HFFc6 (cell line): ENCODE measurements at regions not wholly inside any gene's neighbourhood (a gene's known extent, or its start where the extent isn't known, plus 50 kb on each side); places are given as distances from the start of the nearest gene placed in this dataset.

ENCODE experiments used
- DNase-seq: peaks from one replicate; pipeline ENCODE4 v3.0.0-alpha.2; 2018
- H3K27ac Mint-ChIP-seq: 2 replicates; pipeline ENCODE4 v1.8.0; 2020; ENCODE audit warnings: mild to moderate bottlenecking, mixed read lengths
- H3K27me3 Mint-ChIP-seq: 2 replicates; pipeline ENCODE4 v1.8.0; 2021; ENCODE audit warnings: mild to moderate bottlenecking, moderate library complexity, mixed read lengths; ENCODE audit not compliant: insufficient read depth
- H3K36me3 Mint-ChIP-seq: 2 replicates; pipeline ENCODE4 v1.8.0; 2021; ENCODE audit warnings: low read depth, mixed read lengths
- H3K4me1 Mint-ChIP-seq: 2 replicates; pipeline ENCODE4 v1.8.0; 2020; ENCODE audit warnings: low read depth, mixed read lengths
- H3K4me3 Mint-ChIP-seq: 2 replicates; pipeline ENCODE4 v1.8.0; 2020; ENCODE audit warnings: mild to moderate bottlenecking, moderate library complexity, mixed read lengths
- H3K9me3 Mint-ChIP-seq: 2 replicates; pipeline ENCODE4 v1.8.0; 2020; ENCODE audit warnings: mild to moderate bottlenecking, mixed read lengths
- TF ChIP-seq, protein P1 (sequence below): fragments of 200-600 bp; sonication (generic); IDR thresholded peaks from 2 replicates; pipeline ENCODE4 v1.5.0; 2021; ENCODE audit warnings: antibody characterized with exemption, mild to moderate bottlenecking

DNA sequence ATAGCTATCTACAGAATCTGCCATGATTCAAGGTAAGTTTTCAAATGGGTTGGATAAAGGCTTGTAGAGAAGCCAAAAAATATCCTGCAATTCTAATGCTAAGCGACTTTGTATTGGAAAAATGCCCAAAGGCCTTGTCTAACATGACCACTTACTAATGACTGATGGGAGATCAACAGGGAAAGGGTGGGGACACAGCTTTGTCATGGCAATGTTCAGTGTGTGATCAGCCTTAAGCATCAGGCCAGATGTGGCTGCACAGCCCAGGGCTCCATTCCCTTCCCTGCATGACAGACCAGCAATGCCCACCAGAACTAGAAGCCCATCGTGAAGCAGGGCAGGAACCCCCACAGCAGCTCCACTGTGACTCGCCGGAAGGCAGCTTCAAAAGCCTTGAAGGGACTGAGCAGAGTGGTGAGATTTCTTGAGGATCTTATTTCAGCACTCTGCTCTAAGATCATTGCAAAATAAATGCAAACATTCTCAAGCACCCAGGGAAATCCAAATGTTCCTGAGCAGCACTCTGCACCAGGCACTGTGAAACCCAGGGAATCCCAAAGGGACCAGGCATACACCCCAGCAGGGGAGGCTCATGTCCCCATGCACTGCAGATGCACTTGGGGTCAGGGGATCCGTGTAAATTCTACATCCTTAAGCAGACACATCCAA lies 517.9 kb upstream of the SMIM21 start:
- no peak overlapping the region for H3K27ac Mint-ChIP-seq
- H3K9me3 Mint-ChIP-seq, result peaks cover 42% of the 10 kb centered on the region
- no peak overlapping the region for H3K4me3 Mint-ChIP-seq

GRCh38 chr18:75937306-75937705 lies 509.8 kb upstream of the SMIM21 start:
- Mint-ChIP-seq H3K4me1 (no peaks in the 10 kb centered on the region), H3K9me3 (peaks cover 38% of the 10 kb centered on the region), H3K27me3 (no peaks in the 10 kb centered on the region), H3K36me3 (no peaks in the 10 kb centered on the region), H3K4me3 (no peak overlapping the region), H3K27ac (no peak overlapping the region)
- TF ChIP-seq, protein P1, sequence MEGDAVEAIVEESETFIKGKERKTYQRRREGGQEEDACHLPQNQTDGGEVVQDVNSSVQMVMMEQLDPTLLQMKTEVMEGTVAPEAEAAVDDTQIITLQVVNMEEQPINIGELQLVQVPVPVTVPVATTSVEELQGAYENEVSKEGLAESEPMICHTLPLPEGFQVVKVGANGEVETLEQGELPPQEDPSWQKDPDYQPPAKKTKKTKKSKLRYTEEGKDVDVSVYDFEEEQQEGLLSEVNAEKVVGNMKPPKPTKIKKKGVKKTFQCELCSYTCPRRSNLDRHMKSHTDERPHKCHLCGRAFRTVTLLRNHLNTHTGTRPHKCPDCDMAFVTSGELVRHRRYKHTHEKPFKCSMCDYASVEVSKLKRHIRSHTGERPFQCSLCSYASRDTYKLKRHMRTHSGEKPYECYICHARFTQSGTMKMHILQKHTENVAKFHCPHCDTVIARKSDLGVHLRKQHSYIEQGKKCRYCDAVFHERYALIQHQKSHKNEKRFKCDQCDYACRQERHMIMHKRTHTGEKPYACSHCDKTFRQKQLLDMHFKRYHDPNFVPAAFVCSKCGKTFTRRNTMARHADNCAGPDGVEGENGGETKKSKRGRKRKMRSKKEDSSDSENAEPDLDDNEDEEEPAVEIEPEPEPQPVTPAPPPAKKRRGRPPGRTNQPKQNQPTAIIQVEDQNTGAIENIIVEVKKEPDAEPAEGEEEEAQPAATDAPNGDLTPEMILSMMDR, result no peak
- no peak for DNase-seq

More for the DNA sequence above, 517.9 kb upstream of the SMIM21 start:
- DNase-seq, result no peak
- TF ChIP-seq, protein P1, result no peak
- Mint-ChIP-seq H3K4me1 (no peaks in the 10 kb centered on the region), H3K36me3 (no peaks in the 10 kb centered on the region; the same call in 1 of the 2 replicates), H3K27me3 (no peaks in the 10 kb centered on the region; the same call in 1 of the 2 replicates)

DNA sequence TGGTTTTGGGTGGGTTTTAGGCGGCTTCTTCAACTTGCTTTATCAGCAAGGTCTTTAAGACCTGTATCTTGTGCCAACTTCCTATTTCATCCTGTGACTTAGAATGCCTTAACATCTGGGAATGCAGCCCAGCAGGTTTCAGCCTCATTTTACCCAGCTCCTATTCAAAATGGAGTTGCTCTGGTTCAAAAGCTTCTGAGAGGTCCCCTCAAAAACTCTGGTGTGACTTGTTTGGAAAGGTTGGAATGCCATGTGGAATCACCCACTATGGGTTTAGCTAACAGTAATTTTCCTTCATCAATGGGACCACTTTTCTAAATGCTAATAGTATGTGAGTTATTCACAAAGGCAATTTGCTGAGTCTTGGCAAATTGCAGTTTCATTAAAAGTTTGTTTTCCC lies 509.4 kb upstream of the SMIM21 start:
- Mint-ChIP-seq H3K9me3 (peaks cover 37% of the 10 kb centered on the region), H3K4me3 (no peak overlapping the region), H3K36me3 (no peaks in the 10 kb centered on the region), H3K4me1 (no peaks in the 10 kb centered on the region), H3K27ac (no peak overlapping the region), H3K27me3 (no peaks in the 10 kb centered on the region)
- TF ChIP-seq, protein P1, result no peak
- no peak for DNase-seq

- no peaks in the 10 kb centered on the region for H3K4me1 Mint-ChIP-seq
- no peaks in the 10 kb centered on the region for H3K27me3 Mint-ChIP-seq
- H3K9me3 Mint-ChIP-seq, result peaks cover 34% of the 10 kb centered on the region
- no peaks in the 10 kb centered on the region for H3K36me3 Mint-ChIP-seq
- no peak overlapping the region for H3K27ac Mint-ChIP-seq
- no peak for DNase-seq
- H3K4me3 Mint-ChIP-seq, result no peak overlapping the region
- TF ChIP-seq, protein P1, result no peak
Observed at GRCh38 chr18:75931079-75931478, 503.6 kb upstream of the SMIM21 start.

DNA sequence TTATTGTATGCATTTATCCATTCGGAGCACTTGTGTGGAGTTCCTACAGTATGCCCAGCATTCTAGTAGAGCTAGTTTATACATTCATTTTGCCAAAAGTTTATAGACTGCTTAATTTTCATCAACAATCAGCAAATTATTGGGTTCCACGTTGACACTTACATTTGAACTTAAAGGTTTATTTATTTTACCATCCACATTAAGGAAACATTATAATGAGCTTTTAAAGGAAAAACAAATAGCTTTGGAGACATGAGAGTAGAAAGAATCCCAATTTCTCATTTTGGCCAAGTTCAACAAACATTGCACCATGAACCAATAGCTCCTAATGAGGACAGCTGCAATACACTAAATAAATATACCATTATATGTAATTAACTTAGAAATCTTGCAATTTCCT lies 501.2 kb upstream of the SMIM21 start:
- no peaks in the 10 kb centered on the region for H3K27me3 Mint-ChIP-seq
- H3K9me3 Mint-ChIP-seq, result peaks cover 32% of the 10 kb centered on the region
- no peak for DNase-seq
- TF ChIP-seq, protein P1, result no peak
- H3K4me3 Mint-ChIP-seq, result no peak overlapping the region
- H3K27ac Mint-ChIP-seq, result no peak overlapping the region
- no peaks in the 10 kb centered on the region for H3K36me3 Mint-ChIP-seq
- no peaks in the 10 kb centered on the region for H3K4me1 Mint-ChIP-seq
